CD4-positive, alpha-beta T cell treated with Interleukin-1 beta for 1 hour (primary cell): ENCODE measurements at regions not wholly inside any gene's neighbourhood (a gene's known extent, or its start where the extent isn't known, plus 50 kb on each side); places are given as distances from the start of the nearest gene placed in this dataset.
"Not testable (repeated sequence)": the region's sequence is repeated elsewhere in the genome, so short reads cannot be mapped to it uniquely, and the experiment has no call there.

Source experiments
- DNase-seq, 2 donors: peaks; one replicate each; pipeline ENCODE4 v3.0.0-alpha.2; 2020 to 2022

- DNase-seq, result no peak
Observed at GRCh38 chr1:221204055-221204833, 325.0 kb downstream of the HLX start.

GRCh38 chr1:221206076-221206475, 326.8 kb downstream of the HLX start:
- no peak for DNase-seq

- no peak for DNase-seq
Observed at GRCh38 chr1:221212926-221213325, 333.7 kb downstream of the HLX start.

GRCh38 chr1:221217029-221217428, 337.8 kb downstream of the HLX start:
- no peak for DNase-seq

GRCh38 chr1:221223281-221223680, 344.0 kb downstream of the HLX start:
- no peak for DNase-seq

GRCh38 chr1:221227460-221227859, 348.2 kb downstream of the HLX start:
- no peak for DNase-seq

- DNase-seq, result no peak
Observed at GRCh38 chr1:221227872-221228337, 348.7 kb downstream of the HLX start.

- no peak for DNase-seq
Observed at GRCh38 chr1:221228594-221228993, 349.4 kb downstream of the HLX start.

- no peak for DNase-seq
Observed at GRCh38 chr1:221230605-221231004, 351.4 kb downstream of the HLX start.

GRCh38 chr1:221234791-221235190, 355.5 kb downstream of the HLX start:
- DNase-seq, result no peak

GRCh38 chr1:221237587-221237986, 358.3 kb downstream of the HLX start:
- DNase-seq, result no peak

- DNase-seq, result no peak
Observed at GRCh38 chr1:221239181-221239580, 359.9 kb downstream of the HLX start.

GRCh38 chr1:221239792-221240191, 360.5 kb downstream of the HLX start:
- no peak for DNase-seq

GRCh38 chr1:221240690-221241089, 361.4 kb downstream of the HLX start:
- DNase-seq, result no peak

- DNase-seq, result no peak
Observed at GRCh38 chr1:221241157-221241556, 361.9 kb downstream of the HLX start.

- DNase-seq, result no peak
Observed at GRCh38 chr1:221241592-221241991, 362.3 kb downstream of the HLX start.

GRCh38 chr1:221246067-221246466, 366.8 kb downstream of the HLX start:
- DNase-seq, result no peak

GRCh38 chr1:221246628-221247415, 367.6 kb downstream of the HLX start:
- DNase-seq, result no peak

GRCh38 chr1:221251580-221251979, 372.3 kb downstream of the HLX start:
- no peak for DNase-seq

- DNase-seq, result no peak
Observed at GRCh38 chr1:221254813-221255212, 375.6 kb downstream of the HLX start.

GRCh38 chr1:221256773-221257172, 377.5 kb downstream of the HLX start:
- no peak for DNase-seq

- not testable (repeated sequence) for DNase-seq
Observed at GRCh38 chr1:221257548-221257947, 378.3 kb downstream of the HLX start.

- DNase-seq, result not testable (repeated sequence)
Observed at GRCh38 chr1:221262677-221263076, 383.4 kb downstream of the HLX start.
